B cell (primary cell): ENCODE measurements at regions not wholly inside any gene's neighbourhood (a gene's known extent, or its start where the extent isn't known, plus 50 kb on each side); places are given as distances from the start of the nearest gene placed in this dataset.

Experiments used
- ATAC-seq: fragments of 200-7000 bp; cut with Tn5 transposase; one replicate; pipeline ENCODE4 v1.10.0; 2021; ENCODE audit warnings: low read depth, mild to moderate bottlenecking, moderate number of reproducible peaks, moderate library complexity
- CTCF ChIA-PET: fragments of 350-600 bp; sonication (Branson Sonifier 250); formaldehyde crosslinking; loops from one replicate; lab custom pipeline; 2021; ENCODE audit warnings: antibody characterized with exemption, inconsistent platforms; lab: Charles Lee
- POLR2A ChIA-PET: fragments of 350-600 bp; sonication (Branson Sonifier 250); formaldehyde crosslinking; loops from one replicate; lab custom pipeline; 2021; ENCODE audit warnings: antibody characterized with exemption; lab: Charles Lee
- DNase-seq: peaks from one replicate; pipeline ENCODE4 v3.0.0; 2013
- H2AFZ ChIP-seq: 2 replicates; pipeline ENCODE4 v1.6.1; 2012; ENCODE audit warnings: mild to moderate bottlenecking, low read depth, low read length; ENCODE audit not compliant: insufficient read depth, poor library complexity, severe bottlenecking
- H3K27ac ChIP-seq, 2 donors: 1 replicate in 1 of 2; 2 replicates in 1 of 2; pipeline ENCODE4 v1.5.1; 2012 to 2013; ENCODE audit warnings: low read length in 2 of 2, mild to moderate bottlenecking in 2 of 2, moderate library complexity in 1 of 2
- H3K27me3 ChIP-seq, 4 experiments: fragments of 200-600 bp in 1 of 4; sonication (generic) in 1 of 4; replicated peaks in 1 of 4; 1 replicate in 2 of 4; 2 replicates in 2 of 4; pipeline versions ENCODE4 v1.6.1 to v1.7.0; 2013 to 2016; ENCODE audit warnings: low read length in 3 of 4, mild to moderate bottlenecking in 2 of 4, mixed read lengths in 1 of 4, moderate library complexity in 1 of 4; ENCODE audit not compliant: insufficient read depth in 4 of 4, control insufficient read depth in 3 of 4; ENCODE audit errors: control extremely low read depth in 1 of 4
- H3K36me3 ChIP-seq, 2 experiments: replicated peaks in 1 of 2; 1 replicate in 1 of 2; 2 replicates in 1 of 2; pipeline versions ENCODE4 v1.6.1 to v1.7.1; 2013; ENCODE audit warnings: low read length in 1 of 2; ENCODE audit not compliant: insufficient read depth in 2 of 2, control insufficient read depth in 1 of 2; ENCODE audit errors: control extremely low read depth in 1 of 2, extremely low read depth in 1 of 2
- H3K4me1 ChIP-seq, 2 donors: fragments of 200-600 bp in 1 of 2; sonication (generic) in 1 of 2; 1 replicate in 1 of 2; 2 replicates in 1 of 2; pipeline versions ENCODE4 v1.5.1 to v1.6.1; 2013 to 2017; ENCODE audit warnings: low read length in 2 of 2; ENCODE audit not compliant: control insufficient read depth in 2 of 2, insufficient read depth in 2 of 2
- H3K4me2 ChIP-seq: replicated peaks from 2 replicates; pipeline ENCODE3; 2012; ENCODE audit warnings: mild to moderate bottlenecking, low read depth, low read length; ENCODE audit not compliant: poor library complexity, severe bottlenecking
- H3K4me3 ChIP-seq, 5 experiments: fragments of 200-600 bp in 1 of 5; sonication (generic) in 1 of 5; 1 replicate in 3 of 5; 2 replicates in 2 of 5; pipeline versions ENCODE4 v1.5.1 to v1.7.0; 2011 to 2016; ENCODE audit warnings: low read length in 4 of 5, mild to moderate bottlenecking in 4 of 5, low read depth in 2 of 5, control low read depth in 1 of 5, moderate library complexity in 1 of 5; ENCODE audit not compliant: insufficient read depth in 1 of 5; ENCODE audit errors: control extremely low read depth in 1 of 5, extremely low read depth in 1 of 5
- H3K79me2 ChIP-seq: fragments of 200-600 bp; sonication (generic); one replicate; pipeline ENCODE4 v1.6.0; 2016; ENCODE audit warnings: low read length; ENCODE audit not compliant: control insufficient read depth, insufficient read depth
- H3K9ac ChIP-seq: fragments of 200-600 bp; sonication (generic); 2 replicates; pipeline ENCODE4 v1.6.1; 2017; ENCODE audit warnings: mild to moderate bottlenecking, low read length, moderate library complexity
- H3K9me3 ChIP-seq, 3 donors: one replicate each; pipeline versions ENCODE4 v1.6.1 to v1.7.1; 2013; ENCODE audit warnings: low read length in 2 of 3; ENCODE audit not compliant: control insufficient read depth in 2 of 3, insufficient read depth in 1 of 3; ENCODE audit errors: control extremely low read depth in 1 of 3
- H4K20me1 ChIP-seq: 2 replicates; pipeline ENCODE4 v1.6.0; 2012; ENCODE audit warnings: mild to moderate bottlenecking, low read length; ENCODE audit not compliant: insufficient read depth, control insufficient read depth, poor library complexity, severe bottlenecking
- H3K27ac Mint-ChIP-seq: one replicate; pipeline ENCODE4 v1.8.0; 2021; ENCODE audit warnings: mixed read lengths
- H3K27me3 Mint-ChIP-seq: one replicate; pipeline ENCODE4 v1.8.0; 2021; ENCODE audit warnings: mixed read lengths
- H3K4me1 Mint-ChIP-seq: one replicate; pipeline ENCODE4 v1.8.0; 2021; ENCODE audit warnings: mixed read lengths
- H3K4me3 Mint-ChIP-seq: one replicate; pipeline ENCODE4 v1.8.0; 2021; ENCODE audit warnings: mixed read lengths
- H3K9me3 Mint-ChIP-seq: one replicate; pipeline ENCODE4 v1.8.0; 2022; ENCODE audit warnings: mixed read lengths; ENCODE audit not compliant: insufficient read depth
- CTCF ChIP-seq: fragments of 200-600 bp; IDR thresholded peaks from one replicate; pipeline ENCODE4 v1.8.0; 2022; ENCODE audit warnings: antibody characterized with exemption, mild to moderate bottlenecking
- EZH2 ChIP-seq: IDR thresholded peaks from 2 replicates; pipeline ENCODE4 v1.6.1; 2012; ENCODE audit warnings: borderline replicate concordance, low read depth, mild to moderate bottlenecking, moderate library complexity, low read length; ENCODE audit not compliant: insufficient read depth, poor library complexity, severe bottlenecking
- WGBS: methylation state at CpG from one replicate; pipeline ENCODE4 v1.1.5; 2013; ENCODE audit warnings: missing lambda C conversion rate; ENCODE audit not compliant: insufficient coverage; 5-methylcytosine and 5-hydroxymethylcytosine counted together
- intact Hi-C: fragments of 100-400 bp; cut with micrococcal nuclease; formaldehyde crosslinking; loops from one replicate; pipeline ENCODE4 v1.10.0; 2022

- no peaks in the 10 kb centered on the region for H3K9me3 Mint-ChIP-seq
These were observed 467.6 kb upstream of the PKN2 start for GRCh38 chr1:88216441-88216840.

GRCh38 chr1:88217386-88217785 lies 466.7 kb upstream of the PKN2 start:
- no peak overlapping the region for H3K9ac ChIP-seq
- H3K9me3 ChIP-seq, result no peaks in the 10 kb centered on the region
- H3K27ac ChIP-seq, result no peak overlapping the region
- H3K4me3 ChIP-seq, result no peak overlapping the region
- intact Hi-C loops, result no loop called here
- no peaks in the 10 kb centered on the region for H3K36me3 ChIP-seq
- H3K27me3 Mint-ChIP-seq, result peaks cover 3% of the 10 kb centered on the region
- no peak overlapping the region for H3K27ac Mint-ChIP-seq
- H3K79me2 ChIP-seq, result no peaks in the 10 kb centered on the region
- 94% methylated on average over 2 of the region's 2 CpGs for WGBS
- no peak overlapping the region for H3K4me3 Mint-ChIP-seq
- no peaks in the 10 kb centered on the region for H3K27me3 ChIP-seq
- no peaks in the 10 kb centered on the region for H4K20me1 ChIP-seq
- no peaks in the 10 kb centered on the region for H3K4me1 Mint-ChIP-seq
- no peak for TF ChIP-seq CTCF
- no peak for TF ChIP-seq EZH2
- CTCF ChIA-PET, result interaction anchor here (1.3 kb wide), 1 partner anchor 36 kb away, joined by 3 read pairs; no protein-coding TSS in a partner anchor
- H2AFZ ChIP-seq, result no peak overlapping the region
- ATAC-seq (no peak), DNase-seq (no peak)
- no peaks in the 10 kb centered on the region for H3K4me1 ChIP-seq
- H3K9me3 Mint-ChIP-seq, result no peaks in the 10 kb centered on the region
- POLR2A ChIA-PET, result no interaction called here
- H3K4me2 ChIP-seq, result no peak overlapping the region

More at GRCh38 chr1:88216441-88216840, 467.6 kb upstream of the PKN2 start:
- peaks cover 3% of the 10 kb centered on the region for H3K27me3 Mint-ChIP-seq
- no peak for TF ChIP-seq EZH2
- TF ChIP-seq CTCF, result no peak
- ChIA-PET CTCF (interaction anchor here (1.3 kb wide), 1 partner anchor 36 kb away, joined by 3 read pairs; no protein-coding TSS in a partner anchor), POLR2A (no interaction called here)
- H3K4me1 Mint-ChIP-seq, result no peaks in the 10 kb centered on the region
- Histone ChIP-seq H3K4me3 (no peak overlapping the region), H4K20me1 (no peaks in the 10 kb centered on the region), H3K9ac (no peak overlapping the region), H3K4me1 (no peaks in the 10 kb centered on the region), H3K9me3 (no peaks in the 10 kb centered on the region), H3K79me2 (no peaks in the 10 kb centered on the region), H3K27me3 (no peaks in the 10 kb centered on the region), H2AFZ (no peak overlapping the region), H3K4me2 (no peak overlapping the region), H3K36me3 (no peaks in the 10 kb centered on the region), H3K27ac (no peak overlapping the region)
- ATAC-seq (no peak), DNase-seq (no peak)
- H3K4me3 Mint-ChIP-seq, result no peak overlapping the region
- WGBS, result no CpG with 5 or more reads among the region's 4 CpGs
- no peak overlapping the region for H3K27ac Mint-ChIP-seq
- intact Hi-C loops, result no loop called here
